ACC112 (cell line): ENCODE measurements at regions not wholly inside any gene's neighbourhood (a gene's known extent, or its start where the extent isn't known, plus 50 kb on each side); places are given as distances from the start of the nearest gene placed in this dataset.

ENCODE experiments used
- H2AFZ ChIP-seq: fragments of 200-600 bp; sonication (generic); one replicate; pipeline ENCODE4 v1.6.0; 2017; ENCODE audit warnings: antibody characterized with exemption, low read length; ENCODE audit not compliant: unreplicated experiment
- H3K27ac ChIP-seq: fragments of 200-600 bp; sonication (generic); 2 replicates; pipeline ENCODE4 v1.5.1; 2014; ENCODE audit warnings: low read depth, mild to moderate bottlenecking, antibody characterized with exemption, low read length, moderate library complexity
- H3K27me3 ChIP-seq: fragments of 200-600 bp; sonication (generic); 2 replicates; pipeline ENCODE4 v1.6.1; 2014; ENCODE audit warnings: mild to moderate bottlenecking, antibody characterized with exemption, low read length, moderate library complexity, mixed read lengths; ENCODE audit not compliant: insufficient read depth
- H3K36me3 ChIP-seq: fragments of 200-600 bp; sonication (generic); 2 replicates; pipeline ENCODE4 v1.6.1; 2016; ENCODE audit warnings: mild to moderate bottlenecking, antibody characterized with exemption, low read length, moderate library complexity, mixed read lengths; ENCODE audit not compliant: insufficient read depth
- H3K4me1 ChIP-seq: fragments of 200-600 bp; sonication (generic); one replicate; pipeline ENCODE4 v1.6.1; 2016; ENCODE audit warnings: low read length, mixed read lengths; ENCODE audit not compliant: insufficient read depth, unreplicated experiment, control insufficient read depth
- H3K4me3 ChIP-seq: fragments of 200-600 bp; sonication (generic); 2 replicates; pipeline ENCODE4 v1.5.1; 2014; ENCODE audit warnings: mild to moderate bottlenecking, low read depth, low read length
- H3K79me2 ChIP-seq: fragments of 200-600 bp; sonication (generic); one replicate; pipeline ENCODE4 v1.6.0; 2016; ENCODE audit warnings: low read length; ENCODE audit not compliant: control insufficient read depth, unreplicated experiment, insufficient read depth

GRCh38 chr21:34203851-34204420 is 130.6 kb downstream of the MRPS6 start:
- H3K4me3 ChIP-seq: no peak overlapping the region
- H3K27ac ChIP-seq: no peak overlapping the region
- no peaks in the 10 kb centered on the region for H3K36me3 ChIP-seq
- H3K27me3 ChIP-seq: no peaks in the 10 kb centered on the region
- H3K4me1 ChIP-seq: peaks cover 4% of the 10 kb centered on the region
- no peak overlapping the region for H2AFZ ChIP-seq
- no peaks in the 10 kb centered on the region for H3K79me2 ChIP-seq

- no peak overlapping the region for H3K27ac ChIP-seq
- no peaks in the 10 kb centered on the region for H3K36me3 ChIP-seq
- H3K4me1 ChIP-seq: peaks cover 4% of the 10 kb centered on the region
- H3K79me2 ChIP-seq: no peaks in the 10 kb centered on the region
- no peak overlapping the region for H3K4me3 ChIP-seq
- no peaks in the 10 kb centered on the region for H3K27me3 ChIP-seq
- H2AFZ ChIP-seq: no peak overlapping the region
Observed at GRCh38 chr21:34204481-34205439, 131.4 kb downstream of the MRPS6 start.

DNA sequence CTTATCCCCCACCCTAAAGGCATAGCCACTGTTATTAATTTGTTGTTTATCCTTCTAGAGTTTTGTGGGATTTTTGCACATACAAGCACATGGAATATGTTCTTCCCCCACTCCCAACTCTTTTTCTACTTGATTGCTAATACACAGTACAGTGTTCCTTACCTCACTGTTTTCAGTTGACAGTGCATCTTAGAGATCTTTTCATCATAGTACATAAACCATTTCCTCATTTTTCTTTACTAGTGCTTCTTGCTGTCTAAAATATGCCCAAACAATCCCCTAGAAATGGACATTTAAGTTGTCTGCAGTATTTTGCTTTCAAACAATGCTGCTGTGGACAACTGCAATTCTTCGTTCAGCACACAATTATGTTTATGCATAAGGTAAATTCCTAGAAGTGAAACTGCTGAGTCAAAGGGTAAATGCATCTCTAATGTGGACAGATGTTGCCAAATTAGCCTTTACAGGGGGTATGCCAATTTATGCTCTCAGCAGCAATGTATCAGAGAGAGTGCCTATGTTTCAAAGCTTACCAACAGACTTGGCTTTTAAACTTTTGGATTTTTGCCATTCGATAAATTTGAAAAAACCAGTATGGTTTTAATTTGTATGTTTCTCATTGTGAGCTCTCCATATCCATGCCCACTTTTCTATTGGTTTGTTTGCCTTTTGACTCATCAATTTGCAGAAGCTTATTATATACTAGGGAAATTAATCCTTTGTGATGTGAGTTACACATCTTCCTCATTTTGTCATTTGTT is 132.6 kb downstream of the MRPS6 start:
- no peak overlapping the region for H2AFZ ChIP-seq
- no peak overlapping the region for H3K27ac ChIP-seq
- H3K4me1 ChIP-seq: peaks cover 4% of the 10 kb centered on the region
- H3K27me3 ChIP-seq: no peaks in the 10 kb centered on the region
- no peaks in the 10 kb centered on the region for H3K36me3 ChIP-seq
- H3K79me2 ChIP-seq: no peaks in the 10 kb centered on the region
- H3K4me3 ChIP-seq: no peak overlapping the region

DNA sequence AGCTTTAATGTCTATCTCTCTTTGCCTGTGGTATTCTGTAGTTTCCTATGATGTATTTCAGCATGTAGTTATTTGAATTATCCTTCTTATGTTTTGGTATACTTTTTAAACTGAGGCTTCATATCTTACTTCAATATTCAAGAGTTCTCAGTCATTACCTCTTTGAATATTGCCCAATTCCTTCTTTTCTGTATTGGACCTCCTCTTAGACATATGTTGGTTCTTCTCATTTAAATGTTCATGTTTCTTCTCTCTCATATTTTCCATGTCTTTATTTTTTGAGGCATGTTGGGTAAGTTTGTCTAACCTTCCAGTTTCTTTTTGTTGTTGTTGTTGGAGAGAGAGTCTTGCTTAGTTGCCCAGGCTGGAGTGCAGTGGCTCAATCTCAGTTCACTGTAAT is 140.6 kb downstream of the MRPS6 start:
- no peaks in the 10 kb centered on the region for H3K79me2 ChIP-seq
- H3K27me3 ChIP-seq: no peaks in the 10 kb centered on the region; the same call in 1 of the 2 replicates
- H3K27ac ChIP-seq: no peak overlapping the region
- H2AFZ ChIP-seq: no peak overlapping the region
- no peaks in the 10 kb centered on the region for H3K36me3 ChIP-seq
- no peak overlapping the region for H3K4me3 ChIP-seq
- no peaks in the 10 kb centered on the region for H3K4me1 ChIP-seq

DNA sequence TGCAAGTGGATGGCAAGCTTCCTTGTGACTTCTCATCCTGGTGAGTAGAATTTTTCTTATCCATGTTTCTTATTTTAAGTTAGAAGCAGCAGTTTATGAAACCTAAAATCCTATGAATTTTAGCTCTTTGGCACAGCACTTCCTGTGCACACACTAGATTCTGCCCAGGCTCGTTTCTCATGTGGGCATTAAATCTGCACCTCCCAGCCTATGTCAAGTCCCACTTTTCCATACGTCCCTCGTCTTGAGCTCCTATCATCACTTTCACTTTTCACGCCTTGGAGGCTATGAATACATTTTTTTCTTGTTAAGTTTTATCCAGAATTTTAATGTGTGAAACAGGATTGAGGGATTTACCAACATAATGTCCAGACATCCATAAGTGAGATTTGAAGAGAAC is 142.1 kb downstream of the MRPS6 start:
- Histone ChIP-seq H2AFZ (no peak overlapping the region), H3K4me1 (no peaks in the 10 kb centered on the region), H3K36me3 (no peaks in the 10 kb centered on the region), H3K4me3 (no peak overlapping the region), H3K27me3 (no peaks in the 10 kb centered on the region; the same call in 1 of the 2 replicates), H3K79me2 (no peaks in the 10 kb centered on the region), H3K27ac (no peak overlapping the region)

DNA sequence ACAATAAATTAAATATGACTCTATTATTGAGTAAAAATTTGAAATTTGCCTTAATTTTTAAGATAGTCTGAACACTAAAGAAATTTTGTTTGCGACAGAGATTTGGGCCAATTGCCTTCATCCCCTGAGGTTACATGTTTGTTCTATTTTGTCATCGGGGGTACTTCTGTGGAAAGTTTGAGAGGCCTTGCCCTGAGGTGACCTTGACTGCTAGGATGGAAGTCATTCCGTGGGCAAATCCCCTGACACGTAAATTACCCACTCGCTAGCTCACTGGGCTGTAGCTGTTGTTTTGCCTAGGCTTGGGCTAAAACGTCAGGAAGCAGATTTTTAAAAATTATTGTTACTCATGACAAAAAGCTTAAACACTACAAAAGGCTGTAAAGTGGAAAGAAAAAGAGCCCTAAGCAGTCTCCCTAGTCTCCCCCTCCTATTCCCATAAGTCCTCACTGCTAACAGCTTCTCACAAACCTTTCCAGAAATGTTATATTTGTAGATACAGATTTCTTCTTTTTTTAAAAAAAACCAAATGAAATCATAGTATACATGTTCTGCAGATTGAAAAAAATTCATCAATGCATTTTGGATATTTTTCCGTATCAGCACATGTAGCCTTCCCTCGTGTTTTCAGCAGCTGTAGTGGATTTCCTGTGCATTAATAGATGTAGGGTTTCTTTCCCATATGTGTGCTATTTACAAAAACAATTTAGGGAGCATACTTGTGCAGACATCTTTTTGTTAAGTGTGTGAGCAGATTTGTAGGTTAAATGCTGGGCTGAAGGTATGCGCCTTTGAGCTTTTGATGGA is 142.7 kb downstream of the MRPS6 start:
- Histone ChIP-seq H3K4me3 (no peak overlapping the region), H3K27me3 (no peaks in the 10 kb centered on the region; the same call in 1 of the 2 replicates), H3K79me2 (no peaks in the 10 kb centered on the region), H3K27ac (no peak overlapping the region), H3K36me3 (no peaks in the 10 kb centered on the region), H3K4me1 (no peaks in the 10 kb centered on the region), H2AFZ (no peak overlapping the region)

GRCh38 chr21:34216718-34217032 is 143.3 kb downstream of the MRPS6 start:
- H3K36me3 ChIP-seq: no peaks in the 10 kb centered on the region
- no peak overlapping the region for H3K27ac ChIP-seq

DNA sequence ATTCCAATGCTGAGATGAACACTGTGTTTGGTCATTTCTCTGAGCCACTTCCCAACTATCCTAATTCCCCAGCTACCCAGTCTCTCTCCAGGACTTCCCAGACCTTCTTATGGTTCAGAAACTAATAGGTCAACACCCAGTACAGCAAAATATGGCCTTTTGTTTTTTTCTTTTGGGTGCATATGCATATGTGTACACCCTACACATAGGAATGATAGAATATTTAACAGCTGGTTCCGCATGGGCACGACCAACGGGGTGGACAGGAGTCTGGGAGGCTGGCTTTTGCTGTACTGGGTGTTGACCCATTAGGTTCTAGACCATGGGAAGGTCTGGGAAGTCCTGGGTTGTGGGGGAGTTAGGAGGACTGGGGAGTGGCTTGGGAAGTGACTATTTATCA is 143.9 kb downstream of the MRPS6 start:
- no peak overlapping the region for H3K27ac ChIP-seq
- H3K36me3 ChIP-seq: no peaks in the 10 kb centered on the region

More at GRCh38 chr21:34216718-34217032, 143.3 kb downstream of the MRPS6 start:
- no peak overlapping the region for H3K4me3 ChIP-seq
- no peak overlapping the region for H2AFZ ChIP-seq
- H3K4me1 ChIP-seq: no peaks in the 10 kb centered on the region
- H3K79me2 ChIP-seq: no peaks in the 10 kb centered on the region
- no peaks in the 10 kb centered on the region for H3K27me3 ChIP-seq

DNA sequence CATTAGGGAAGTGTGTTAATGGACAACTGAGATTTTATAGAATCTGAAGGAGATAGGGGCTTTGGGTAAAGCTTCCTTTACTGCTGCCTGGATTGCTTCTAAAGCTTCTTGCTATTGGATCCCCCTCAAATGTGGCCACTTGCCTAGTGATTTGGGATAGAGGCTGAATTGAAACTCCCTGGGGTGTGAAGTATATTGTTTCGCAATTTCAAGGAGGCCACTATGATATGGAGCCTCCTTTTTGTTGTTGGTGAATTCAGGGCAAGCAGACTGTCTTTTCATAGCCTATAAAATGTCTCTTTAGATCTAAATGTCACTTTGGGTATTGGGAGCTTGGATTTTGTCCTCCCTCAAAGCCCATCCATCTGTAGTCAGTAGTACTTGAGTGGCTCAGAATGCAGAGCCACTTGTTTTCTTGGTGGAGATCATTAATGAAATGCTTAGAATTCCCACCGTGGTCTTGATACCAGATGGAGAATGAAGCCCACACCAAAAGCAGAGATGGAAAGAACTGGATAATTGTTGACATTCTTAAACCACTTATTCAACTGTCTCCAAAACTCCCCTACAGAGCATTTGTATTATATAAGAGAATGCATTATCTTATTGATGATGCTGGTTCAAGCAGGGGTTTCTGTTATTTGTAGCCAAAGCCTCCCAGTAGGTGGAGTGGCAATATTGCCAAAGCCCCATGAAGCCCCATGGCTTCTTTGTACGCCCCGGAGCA is 144.3 kb upstream of the KCNE2 start:
- Histone ChIP-seq H3K4me3 (no peak overlapping the region), H3K27ac (no peak overlapping the region), H3K79me2 (no peaks in the 10 kb centered on the region), H2AFZ (no peak overlapping the region), H3K36me3 (no peaks in the 10 kb centered on the region), H3K4me1 (no peaks in the 10 kb centered on the region), H3K27me3 (no peaks in the 10 kb centered on the region)

More for the DNA sequence above, 143.9 kb downstream of the MRPS6 start:
- Histone ChIP-seq H3K4me3 (no peak overlapping the region), H3K79me2 (no peaks in the 10 kb centered on the region), H3K27me3 (no peaks in the 10 kb centered on the region), H3K4me1 (no peaks in the 10 kb centered on the region), H2AFZ (no peak overlapping the region)
